A549 (cell line): ENCODE measurements at regions not wholly inside any gene's neighbourhood (a gene's known extent, or its start where the extent isn't known, plus 50 kb on each side); places are given as distances from the start of the nearest gene placed in this dataset.

Experiments
- ATAC-seq, 2 experiments: fragments of 200-7000 bp in 1 of 2; fragments of >200 bp in 1 of 2; cut with Nextera tagmentation in 1 of 2; cut with Tn5 transposase in 1 of 2; 3 replicates each; pipeline versions ENCODE4 v1.8.0 to v1.9.1; 2018 to 2020; ENCODE audit warnings: mild to moderate bottlenecking in 1 of 2, moderate library complexity in 1 of 2
- CTCF ChIA-PET: fragments of 300-600 bp; sonication (Branson Sonifier 250); formaldehyde crosslinking; extraction: SDS; loops from one replicate; lab custom pipeline; 2021; ENCODE audit warnings: antibody characterized with exemption, inconsistent platforms; lab: Yijun Ruan, JAX
- POLR2A ChIA-PET: fragments of 350-600 bp; formaldehyde crosslinking; extraction: SDS; loops from one replicate; lab custom pipeline; 2021; ENCODE audit warnings: antibody characterized with exemption, inconsistent platforms; lab: Yijun Ruan, JAX
- DNase-seq, 2 experiments: peaks; one replicate each; pipeline versions ENCODE4 v3.0.0 to v3.0.0-alpha.2; 2011 to 2016; ENCODE audit warnings: low read depth in 1 of 2, low spot score in 1 of 2
- FAIRE-seq: peaks from 2 replicates; lab custom pipeline; 2011; peaks lifted over from hg19 to GRCh38; lab: Jason Lieb, UNC
- H3K27ac ChIP-seq, 2 experiments: fragments of >200 bp; sonication (Bioruptor Twin); formaldehyde crosslinking; 3 replicates each; pipeline ENCODE4 v1.5.1; 2016 to 2017
- H3K4me1 ChIP-seq: fragments of >200 bp; sonication (Bioruptor Twin); formaldehyde crosslinking; 3 replicates; pipeline ENCODE4 v1.6.1; 2016
- H3K4me2 ChIP-seq: fragments of >200 bp; sonication (Bioruptor Twin); formaldehyde crosslinking; 3 replicates; pipeline ENCODE4 v1.6.1; 2016
- H3K4me3 ChIP-seq: fragments of >200 bp; sonication (Bioruptor Twin); formaldehyde crosslinking; 3 replicates; pipeline ENCODE4 v1.5.1; 2016
- H3K9me3 ChIP-seq: fragments of >200 bp; sonication (Bioruptor Twin); formaldehyde crosslinking; 3 replicates; pipeline ENCODE4 v1.6.1; 2016
- BCL3 ChIP-seq: fragments of >200 bp; sonication (Bioruptor Twin); formaldehyde crosslinking; IDR thresholded peaks from 3 replicates; pipeline ENCODE4 v1.6.1; 2016
- CHD2 ChIP-seq: fragments of 150-350 bp; IDR thresholded peaks from 2 replicates; pipeline ENCODE4 v1.6.1; 2014; ENCODE audit warnings: low read length; ENCODE audit not compliant: partially characterized antibody
- ELK1 ChIP-seq: fragments of 150-350 bp; IDR thresholded peaks from 2 replicates; pipeline ENCODE4 v1.6.1; 2014; ENCODE audit warnings: low read depth, mild to moderate bottlenecking, low read length
- ESRRA ChIP-seq: fragments of 150-350 bp; IDR thresholded peaks from 2 replicates; pipeline ENCODE4 v1.6.1; 2014; ENCODE audit warnings: mild to moderate bottlenecking, low read length, borderline replicate concordance
- GATA3 ChIP-seq: IDR thresholded peaks from 2 replicates; pipeline ENCODE4 v1.6.1; 2012; ENCODE audit warnings: borderline replicate concordance
- HDAC2 ChIP-seq: fragments of 200-600 bp; sonication (generic); IDR thresholded peaks from 2 replicates; pipeline ENCODE4 v1.6.1; 2016
- HMGXB4 ChIP-seq: fragments of 250-450 bp; sonication (Bioruptor Pico); IDR thresholded peaks from 2 replicates; pipeline ENCODE4 v1.5.0; 2021; ENCODE audit warnings: mild to moderate bottlenecking, moderate library complexity, borderline replicate concordance
- HOXA7 ChIP-seq: fragments of 250-450 bp; sonication (Bioruptor Pico); IDR thresholded peaks from 2 replicates; pipeline ENCODE4 v1.5.0; 2020; ENCODE audit warnings: mild to moderate bottlenecking, moderate library complexity
- HOXB13 ChIP-seq: fragments of 250-450 bp; sonication (Bioruptor Pico); IDR thresholded peaks from 2 replicates; pipeline ENCODE4 v1.5.0; 2020; ENCODE audit warnings: low read depth, mild to moderate bottlenecking, moderate library complexity
- MAFK ChIP-seq: fragments of 450-650 bp; IDR thresholded peaks from 2 replicates; pipeline ENCODE4 v1.6.1; 2014; ENCODE audit not compliant: partially characterized antibody
- MAZ ChIP-seq: fragments of 150-350 bp; IDR thresholded peaks from 2 replicates; pipeline ENCODE4 v1.6.1; 2014; ENCODE audit warnings: antibody characterized with exemption, low read depth, low read length, borderline replicate concordance
- NFE2L2 ChIP-seq: fragments of 150-350 bp; conservative IDR thresholded peaks from 2 replicates; pipeline ENCODE4 v1.6.1; 2014; ENCODE audit warnings: low read length
- RARB ChIP-seq: fragments of 250-450 bp; sonication (Bioruptor Pico); IDR thresholded peaks from 2 replicates; pipeline ENCODE4 v1.8.0; 2021; ENCODE audit warnings: mild to moderate bottlenecking, moderate library complexity
- RNF2 ChIP-seq: fragments of 200-600 bp; sonication (generic); IDR thresholded peaks from 2 replicates; pipeline ENCODE4 v1.6.1; 2016; ENCODE audit warnings: low read depth, mild to moderate bottlenecking, antibody characterized with exemption, moderate library complexity, borderline replicate concordance
- TFCP2L1 ChIP-seq: fragments of 250-450 bp; sonication (Bioruptor Pico); IDR thresholded peaks from 2 replicates; pipeline ENCODE4 v1.5.0; 2021; ENCODE audit warnings: mild to moderate bottlenecking
- WGBS: methylation state at CpG from one replicate; pipeline ENCODE4 v1.1.6; 2017; ENCODE audit errors: missing lambda C conversion rate; 5-methylcytosine and 5-hydroxymethylcytosine counted together

DNA sequence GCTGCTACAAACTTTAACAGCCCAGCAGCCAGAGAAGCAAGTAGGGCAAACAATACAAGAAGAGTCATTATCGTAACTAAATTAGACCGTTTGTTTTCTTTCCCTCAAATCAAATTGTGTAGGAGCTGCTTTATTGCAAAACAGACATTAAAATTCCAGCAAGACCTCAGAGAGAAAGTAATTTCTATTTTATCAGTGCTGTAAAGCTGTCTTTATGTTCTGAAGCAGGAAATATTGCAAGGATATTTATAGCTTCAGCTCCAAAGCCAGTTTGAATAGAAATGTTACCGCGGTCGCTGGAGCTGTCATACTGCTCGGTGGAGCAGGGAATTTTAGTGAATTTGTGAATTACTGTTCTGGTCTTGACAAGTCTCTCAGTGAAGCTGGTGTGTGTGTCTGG lies 503.8 kb upstream of the PLXNA2 start:
- no peak for ATAC-seq
- ChIA-PET CTCF (no interaction called here), POLR2A (no interaction called here)
- Histone ChIP-seq H3K4me2 (no peak overlapping the region), H3K27ac (no peak overlapping the region), H3K4me3 (no peak overlapping the region), H3K4me1 (no peaks in the 10 kb centered on the region), H3K9me3 (no peaks in the 10 kb centered on the region)
- 51% methylated on average over 6 of the region's 6 CpGs for WGBS
- TF ChIP-seq GATA3 (no peak), HOXB13 (CRISPR knock-in tag) (no peak), HMGXB4 (CRISPR knock-in tag) (no peak), ELK1 (no peak)
- no peak for FAIRE-seq
- DNase-seq: no peak

- ChIA-PET CTCF (no interaction called here), POLR2A (no interaction called here)
- H3K4me1 ChIP-seq: no peaks in the 10 kb centered on the region
- WGBS: 14% methylated on average over 6 of the region's 6 CpGs
- H3K4me2 ChIP-seq: no peak overlapping the region
- ATAC-seq: no peak
- no peak for FAIRE-seq
- H3K27ac ChIP-seq: no peak overlapping the region
- TF ChIP-seq BCL3 (no peak), MAFK (no peak), TFCP2L1 (CRISPR knock-in tag) (no peak), HDAC2 (no peak), RARB (CRISPR knock-in tag) (no peak), ESRRA (no peak), NFE2L2 (no peak), ELK1 (no peak)
- no peak for DNase-seq
- H3K4me3 ChIP-seq: no peak overlapping the region
- H3K9me3 ChIP-seq: no peaks in the 10 kb centered on the region
These were observed 504.4 kb upstream of the PLXNA2 start for GRCh38 chr1:208748387-208749165.

DNA sequence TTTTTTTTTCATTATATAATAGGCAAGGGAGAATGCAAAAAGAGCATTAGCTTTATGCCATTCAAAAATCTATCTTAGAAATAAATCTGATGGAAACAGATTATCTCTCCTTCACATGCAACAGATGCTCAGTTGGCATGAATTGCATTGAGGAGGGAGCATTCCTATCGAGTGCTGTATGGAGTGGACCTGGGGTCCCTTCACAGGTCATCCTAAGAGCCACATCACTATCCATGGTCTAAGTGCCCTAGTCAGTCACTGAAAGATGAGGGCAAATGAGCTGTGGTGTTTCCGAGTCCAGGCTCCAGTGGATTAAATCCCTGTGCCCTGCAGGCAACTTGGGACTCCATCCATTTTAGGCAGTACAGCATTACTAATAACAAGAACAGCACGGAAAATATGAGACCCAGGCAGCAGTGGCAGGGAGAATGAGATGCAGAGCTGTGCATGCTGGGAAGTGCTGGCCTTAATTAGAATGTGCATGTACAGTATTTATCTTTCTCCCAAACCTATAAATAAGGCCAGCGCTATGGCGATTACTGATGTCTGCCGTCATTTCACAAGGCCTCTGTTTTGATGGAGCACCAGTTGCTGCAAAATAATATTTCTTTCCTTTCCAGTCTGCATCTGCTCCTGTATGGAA lies 512.3 kb upstream of the PLXNA2 start:
- POLR2A ChIA-PET: no interaction called here
- FAIRE-seq: no peak
- 46% methylated on average over 6 of the region's 6 CpGs for WGBS

More for the DNA sequence above, 512.3 kb upstream of the PLXNA2 start:
- TF ChIP-seq RNF2 (no peak), MAZ (no peak), ELK1 (no peak), CHD2 (no peak), ESRRA (no peak), HOXA7 (CRISPR knock-in tag) (no peak), HMGXB4 (CRISPR knock-in tag) (no peak)
- TF ChIP-seq, all 56 proteins: peak for 0
- CTCF ChIA-PET: no interaction called here
- DNase-seq (no peak), ATAC-seq (no peak)
- H3K4me2 ChIP-seq: no peak overlapping the region
- no peaks in the 10 kb centered on the region for H3K9me3 ChIP-seq
- no peak overlapping the region for H3K4me3 ChIP-seq
- no peak overlapping the region for H3K27ac ChIP-seq
- no peaks in the 10 kb centered on the region for H3K4me1 ChIP-seq
